ENCODE measurements at regions not wholly inside any gene's neighbourhood (a gene's known extent, or its start where the extent isn't known, plus 50 kb on each side); places are given as distances from the start of the nearest gene placed in this dataset.
"Not testable (repeated sequence)": the region's sequence is repeated elsewhere in the genome, so short reads cannot be mapped to it uniquely, and the experiment has no call there.

DNA sequence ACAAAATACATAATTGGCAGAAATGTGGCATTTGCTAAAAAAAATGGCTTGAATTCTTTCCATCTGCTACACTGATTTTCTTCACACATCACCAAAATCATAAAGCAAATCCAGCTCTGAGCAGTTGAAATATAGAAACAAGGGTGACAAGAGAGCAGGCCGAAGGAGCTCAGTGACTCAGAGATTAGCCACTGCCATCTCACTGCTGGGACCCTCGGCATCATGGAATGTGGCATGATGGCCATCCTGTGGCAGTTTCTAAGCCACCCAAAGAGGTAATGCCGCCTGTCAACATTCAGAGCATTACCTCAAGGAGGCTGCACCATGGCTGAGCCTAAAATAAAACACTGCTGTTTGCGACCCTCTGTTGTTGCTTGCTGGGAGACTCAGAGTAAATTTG lies 80.5 kb upstream of the OSBPL11 start:
- Histone ChIP-seq H3K4me1 (no peaks in the 10 kb centered on the region), H3K9me3 (no peaks in the 10 kb centered on the region), H3K4me3 (no peak overlapping the region), H3K36me3 (no peaks in the 10 kb centered on the region), H3K27ac (no peak overlapping the region), H3K27me3 (no peaks in the 10 kb centered on the region)
- no peak for ATAC-seq
- intact Hi-C loops (cut with DNase I), result no loop called here
- FAIRE-seq, result no peak
- TF ChIP-seq, protein P1, sequence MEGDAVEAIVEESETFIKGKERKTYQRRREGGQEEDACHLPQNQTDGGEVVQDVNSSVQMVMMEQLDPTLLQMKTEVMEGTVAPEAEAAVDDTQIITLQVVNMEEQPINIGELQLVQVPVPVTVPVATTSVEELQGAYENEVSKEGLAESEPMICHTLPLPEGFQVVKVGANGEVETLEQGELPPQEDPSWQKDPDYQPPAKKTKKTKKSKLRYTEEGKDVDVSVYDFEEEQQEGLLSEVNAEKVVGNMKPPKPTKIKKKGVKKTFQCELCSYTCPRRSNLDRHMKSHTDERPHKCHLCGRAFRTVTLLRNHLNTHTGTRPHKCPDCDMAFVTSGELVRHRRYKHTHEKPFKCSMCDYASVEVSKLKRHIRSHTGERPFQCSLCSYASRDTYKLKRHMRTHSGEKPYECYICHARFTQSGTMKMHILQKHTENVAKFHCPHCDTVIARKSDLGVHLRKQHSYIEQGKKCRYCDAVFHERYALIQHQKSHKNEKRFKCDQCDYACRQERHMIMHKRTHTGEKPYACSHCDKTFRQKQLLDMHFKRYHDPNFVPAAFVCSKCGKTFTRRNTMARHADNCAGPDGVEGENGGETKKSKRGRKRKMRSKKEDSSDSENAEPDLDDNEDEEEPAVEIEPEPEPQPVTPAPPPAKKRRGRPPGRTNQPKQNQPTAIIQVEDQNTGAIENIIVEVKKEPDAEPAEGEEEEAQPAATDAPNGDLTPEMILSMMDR (IDR thresholded peaks at IDR 0.05), result no peak
- DNase-seq, result no peak
- 66 to 78% methylated on average over 4 of the region's 4 CpGs for WGBS, 2 donors

DNA sequence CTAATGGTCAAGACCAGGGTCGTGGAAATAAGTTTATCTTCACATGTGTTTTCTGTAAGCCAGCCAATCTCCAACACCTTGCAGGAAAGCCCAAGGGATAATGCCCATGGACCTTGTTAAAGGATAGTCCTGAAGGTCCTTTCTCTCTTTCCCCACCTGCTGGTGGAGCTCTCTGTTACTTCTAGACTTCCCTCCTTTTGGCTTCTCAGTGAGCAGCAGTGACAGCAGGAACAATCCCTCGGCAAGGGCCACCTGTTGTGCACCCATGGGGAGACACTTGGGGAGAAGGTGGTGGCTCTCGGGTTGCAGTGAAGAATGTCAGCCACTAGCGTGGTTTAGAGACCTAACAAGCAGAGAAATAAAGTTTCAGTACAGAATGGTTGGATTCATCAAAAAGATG lies 84.0 kb upstream of the OSBPL11 start:
- Histone ChIP-seq H3K27me3 (no peaks in the 10 kb centered on the region), H3K4me1 (no peaks in the 10 kb centered on the region), H3K27ac (no peak overlapping the region), H3K9me3 (no peaks in the 10 kb centered on the region), H3K36me3 (no peaks in the 10 kb centered on the region), H3K4me3 (no peak overlapping the region)
- ATAC-seq, result no peak
- TF ChIP-seq, protein P1 (IDR thresholded peaks at IDR 0.05), result no peak
- intact Hi-C loops (cut with DNase I), result no loop called here
- 71 to 76% methylated on average over 4 of the region's 4 CpGs for WGBS, 2 donors
- no peak for FAIRE-seq
- DNase-seq, result no peak

DNA sequence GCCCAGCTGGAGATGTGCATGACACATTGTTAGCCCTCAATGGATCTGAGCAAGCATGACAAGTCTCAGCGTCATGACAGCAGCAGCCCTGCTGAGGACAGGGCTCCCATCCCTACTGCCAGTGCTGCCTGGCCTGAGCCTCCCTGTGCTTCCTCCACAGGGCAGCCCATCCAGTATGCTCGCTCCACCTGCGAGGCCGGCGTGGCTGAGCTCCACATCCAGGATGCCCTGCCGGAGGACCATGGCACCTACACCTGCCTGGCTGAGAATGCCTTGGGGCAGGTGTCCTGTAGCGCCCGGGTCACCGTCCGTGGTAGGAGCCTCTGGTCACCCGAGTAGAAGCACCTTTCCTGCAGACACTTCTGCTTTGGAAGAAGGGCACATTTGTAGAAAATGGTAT lies 85.8 kb upstream of the OSBPL11 start:
- H3K27ac ChIP-seq, result no peak overlapping the region
- no peak for DNase-seq
- H3K4me1 ChIP-seq, result no peaks in the 10 kb centered on the region
- no peak for ATAC-seq
- no peaks in the 10 kb centered on the region for H3K36me3 ChIP-seq
- no peaks in the 10 kb centered on the region for H3K9me3 ChIP-seq
- FAIRE-seq, result no peak
- H3K27me3 ChIP-seq, result no peaks in the 10 kb centered on the region
- intact Hi-C loops (cut with DNase I), result no loop called here
- TF ChIP-seq, protein P1 (IDR thresholded peaks at IDR 0.05), result no peak
- H3K4me3 ChIP-seq, result no peak overlapping the region
- 89 to 91% methylated on average over 11 of the region's 11 CpGs for WGBS, 2 donors

DNA sequence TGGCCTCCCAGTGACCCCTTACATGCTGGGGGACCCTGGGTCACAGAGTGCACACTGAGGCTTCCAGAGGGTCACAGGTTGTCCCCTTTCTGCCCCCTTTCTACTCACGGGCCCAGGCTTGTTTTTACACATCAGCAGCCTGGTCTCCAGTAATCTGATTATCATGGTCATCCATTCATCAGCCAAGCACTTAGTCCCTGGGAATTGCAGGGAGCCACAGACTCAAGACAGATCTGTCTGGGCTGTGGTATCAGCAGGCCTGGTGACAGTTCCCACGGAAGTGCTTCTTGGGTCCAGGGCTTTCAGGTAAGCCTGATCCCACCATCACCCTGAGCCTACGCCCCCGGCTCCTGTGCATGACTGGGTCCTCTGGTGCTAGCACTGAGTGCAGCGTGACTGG lies 86.6 kb upstream of the OSBPL11 start:
- H3K27ac ChIP-seq; FAIRE-seq; ATAC-seq; H3K9me3 ChIP-seq; H3K4me1 ChIP-seq; H3K4me3 ChIP-seq; DNase-seq; intact Hi-C loops (cut with DNase I); H3K27me3 ChIP-seq; H3K36me3 ChIP-seq: not testable (repeated sequence)
- 82 to 95% methylated on average over 4 to 5 of the region's 5 CpGs for WGBS, 2 donors

DNA sequence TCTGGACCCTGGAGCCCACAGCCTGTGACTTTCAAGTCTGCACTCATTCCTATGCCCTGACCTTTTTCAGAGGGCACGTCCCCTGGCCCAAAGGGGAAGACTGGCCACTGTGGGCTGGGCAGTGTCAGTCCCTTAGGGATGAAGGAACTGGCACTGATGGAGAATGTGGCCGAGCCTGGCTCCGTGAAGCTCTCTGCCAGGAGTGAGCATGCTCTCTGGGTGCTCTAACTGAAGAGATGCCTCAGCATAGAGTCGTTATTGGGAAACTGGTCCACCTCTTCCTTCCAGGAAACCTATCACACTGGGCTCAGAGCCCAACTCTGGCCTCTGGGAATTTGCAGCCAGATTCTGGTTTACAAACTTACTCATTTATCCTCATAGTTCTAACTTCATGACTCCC lies 87.3 kb upstream of the OSBPL11 start:
- DNase-seq, result peak in 1 of 6 donors; percentile 35
- FAIRE-seq; intact Hi-C loops (cut with DNase I); H3K27ac ChIP-seq; H3K36me3 ChIP-seq; H3K4me1 ChIP-seq; H3K9me3 ChIP-seq; H3K27me3 ChIP-seq; H3K4me3 ChIP-seq: not testable (repeated sequence)
- peak in 3 of 4 donors; percentile 51 to 77 (median 55) for ATAC-seq
- WGBS, 2 donors, result 55 to 61% methylated on average over 4 of the region's 4 CpGs

DNA sequence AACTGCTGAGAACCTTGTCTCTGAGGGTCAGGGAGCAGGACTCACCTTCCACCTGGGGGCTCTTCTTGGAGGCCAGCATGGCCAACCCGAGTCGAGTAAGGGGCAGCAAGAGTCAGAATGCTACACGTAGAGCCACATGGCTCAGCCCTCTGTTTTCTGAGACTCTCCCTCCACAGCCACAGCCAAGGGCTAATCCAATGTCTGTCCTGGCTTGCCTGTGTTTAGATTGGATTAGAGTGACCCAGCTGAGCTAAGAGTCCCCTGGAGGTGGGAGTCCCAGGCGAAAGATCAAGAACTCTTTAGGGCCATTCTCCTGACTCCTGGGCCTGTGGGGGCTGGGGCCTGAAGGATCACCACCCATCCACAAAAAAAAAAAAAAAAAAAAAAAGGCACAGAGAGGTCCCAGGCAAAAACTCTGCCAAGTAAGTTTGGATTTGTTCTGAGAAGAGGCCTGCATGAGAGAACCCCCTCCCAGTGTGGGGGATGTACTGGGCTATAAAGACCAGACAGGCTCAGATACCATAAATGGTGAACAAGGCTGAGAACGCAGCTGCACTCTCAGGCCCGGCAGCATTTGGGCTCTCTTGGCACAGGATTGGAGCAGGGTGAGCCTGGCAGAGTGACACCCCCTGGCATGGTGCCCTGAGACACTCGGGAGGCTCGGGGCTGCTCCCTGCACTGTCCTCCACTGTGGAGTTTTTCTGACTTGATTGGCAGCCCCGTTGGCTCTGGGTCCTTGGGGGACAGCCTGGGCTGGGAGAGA lies 88.0 kb upstream of the OSBPL11 start:
- no peaks in the 10 kb centered on the region for H3K36me3 ChIP-seq
- TF ChIP-seq, protein P1 (IDR thresholded peaks at IDR 0.05), result no peak
- 32 to 33% methylated on average over 9 of the region's 9 CpGs for WGBS, 2 donors
- ATAC-seq (peak in 3 of 4 donors; percentile 12 to 40 (median 22)), FAIRE-seq (no peak), DNase-seq (peak in 1 of 6 donors; percentile 28)
- no peaks in the 10 kb centered on the region for H3K27me3 ChIP-seq
- intact Hi-C loops (cut with DNase I), result no loop called here
- no peaks in the 10 kb centered on the region for H3K4me1 ChIP-seq
- H3K4me3 ChIP-seq, result no peak overlapping the region
- H3K27ac ChIP-seq, result no peak overlapping the region
- H3K9me3 ChIP-seq, result no peaks in the 10 kb centered on the region

All from pancreas (tissue), 10 donors.